ENCODE measurements at regions not wholly inside any gene's neighbourhood (a gene's known extent, or its start where the extent isn't known, plus 50 kb on each side); places are given as distances from the start of the nearest gene placed in this dataset.
"Not testable (repeated sequence)": the region's sequence is repeated elsewhere in the genome, so short reads cannot be mapped to it uniquely, and the experiment has no call there.

DNA sequence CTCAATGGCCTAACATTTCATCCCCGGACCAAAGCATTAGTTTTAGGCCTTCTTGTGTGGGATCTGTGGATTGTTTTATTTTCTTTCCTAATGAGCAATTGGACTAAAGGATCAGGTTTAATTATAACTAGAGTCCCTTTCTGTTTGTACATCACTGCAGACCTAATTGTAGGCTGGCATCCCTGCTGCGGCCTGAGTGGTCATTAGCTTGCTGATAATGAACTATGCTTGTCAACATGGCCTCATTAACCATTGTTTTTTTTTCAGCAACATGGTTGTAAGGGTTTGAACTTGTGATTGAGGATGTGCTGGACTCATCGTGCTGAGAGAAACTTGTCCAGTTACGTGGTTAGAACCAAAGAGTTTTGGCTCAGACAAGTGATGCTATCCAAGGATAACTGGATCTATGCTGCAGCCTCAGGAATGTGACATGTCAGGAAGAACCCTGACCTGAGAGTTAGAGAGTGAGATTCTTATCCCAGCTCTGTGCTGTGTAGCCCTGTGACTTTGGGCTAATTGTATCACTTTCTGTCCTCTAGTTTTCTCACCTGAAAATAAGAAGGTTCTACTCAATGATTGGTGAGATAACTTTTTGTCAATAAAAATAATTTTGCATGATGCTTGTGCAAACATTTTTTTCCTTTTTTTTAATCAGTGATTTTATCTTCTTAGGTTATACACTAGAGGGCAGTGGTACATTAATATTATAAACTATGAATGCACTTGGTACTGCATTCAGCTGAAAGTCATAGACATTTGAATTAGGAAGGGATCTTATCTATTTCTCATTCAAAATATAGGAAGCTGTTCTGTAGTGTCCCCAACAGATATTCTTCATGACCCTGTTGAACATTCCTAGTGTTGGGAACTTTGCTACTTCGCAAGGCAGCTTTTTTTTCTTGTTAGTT, 140.9 kb downstream of the RNF144B start:
- no peak for DNase-seq (ENCODE audit: low read depth)

- no peak for DNase-seq (ENCODE audit: low read depth)
Measured at GRCh38 chr6:18530201-18530600, 143.1 kb downstream of the RNF144B start.

DNA sequence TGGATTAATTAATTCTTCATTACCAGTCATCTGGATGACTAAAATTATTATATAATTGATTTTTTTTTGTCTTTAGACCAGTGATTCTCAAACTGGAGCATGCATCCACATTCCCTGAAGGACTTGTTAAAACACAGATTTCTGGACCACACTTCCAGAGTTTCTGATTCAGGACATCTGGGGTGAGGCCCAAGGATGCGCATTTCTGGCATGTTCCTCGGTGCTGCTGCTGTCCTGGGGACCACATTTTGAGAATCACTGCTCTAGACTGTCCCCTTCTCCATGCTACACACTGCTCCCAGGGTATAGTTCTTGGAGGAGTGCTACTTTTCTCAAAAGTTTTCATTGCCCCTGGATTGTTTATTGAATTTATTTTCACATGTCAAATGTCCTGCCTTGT, 145.0 kb downstream of the RNF144B start:
- DNase-seq (ENCODE audit: low read depth) = no peak

DNA sequence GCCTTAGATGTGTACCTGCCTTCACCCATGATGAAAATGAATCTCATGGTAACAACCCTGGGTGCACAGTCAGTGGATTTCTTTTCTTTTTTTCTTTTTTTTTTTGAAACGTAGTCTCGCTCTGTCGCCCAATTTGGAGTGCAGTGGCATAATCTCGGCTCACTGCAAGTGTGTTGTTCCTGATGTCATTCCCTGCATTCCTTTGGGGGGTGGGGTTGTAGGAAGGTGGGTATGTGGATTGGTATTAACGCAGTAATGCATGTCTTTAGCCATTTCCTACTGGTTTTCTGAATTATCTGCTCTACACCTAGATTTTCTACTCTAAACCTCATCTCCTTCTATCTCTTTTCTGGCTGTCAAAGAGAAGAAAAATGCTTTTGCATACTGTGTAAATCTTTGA, 146.6 kb downstream of the RNF144B start:
- no peak for DNase-seq (ENCODE audit: low read depth)

DNA sequence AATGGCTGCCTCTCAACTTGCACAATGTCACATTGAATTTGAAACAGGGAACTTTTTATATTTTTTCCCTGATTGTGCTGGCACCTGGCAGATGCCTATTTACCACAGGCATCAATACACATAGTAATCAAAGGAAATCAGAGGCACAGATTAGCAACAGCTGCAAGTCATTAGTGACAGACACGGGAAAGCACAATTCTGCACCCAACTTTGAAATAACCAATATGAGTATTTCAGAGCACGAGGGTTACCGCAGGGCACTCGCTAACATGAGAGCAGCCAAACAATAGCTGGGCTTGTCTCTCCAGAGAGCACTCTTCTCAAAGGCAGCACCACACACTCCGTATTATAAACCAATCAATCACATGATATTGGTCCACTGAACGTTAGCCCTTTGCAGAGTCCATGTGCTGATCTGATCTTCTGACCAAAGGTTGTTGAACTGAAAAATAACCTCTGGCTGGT, 149.5 kb downstream of the RNF144B start:
- no peak for DNase-seq (ENCODE audit: low read depth)

DNA sequence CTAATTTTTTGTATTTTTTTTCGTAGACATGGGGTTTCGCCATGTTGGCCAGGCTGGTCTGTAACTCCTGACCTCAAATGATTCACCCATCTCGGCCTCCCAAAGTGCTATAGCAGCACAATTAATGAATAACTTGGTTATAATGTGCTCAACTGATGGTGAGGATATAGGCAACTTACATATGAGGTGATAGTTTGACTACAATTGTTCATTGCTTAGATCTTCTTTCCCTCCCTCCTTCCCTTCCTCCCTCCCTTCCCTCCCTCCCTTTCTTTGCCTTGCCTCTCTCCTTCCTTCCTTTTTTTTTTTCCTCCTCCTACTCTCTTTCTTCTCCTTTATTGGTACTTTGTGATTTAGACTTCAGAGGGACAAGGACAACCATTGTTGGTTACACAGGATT, 151.2 kb downstream of the RNF144B start:
- DNase-seq (ENCODE audit: low read depth) = no peak

DNA sequence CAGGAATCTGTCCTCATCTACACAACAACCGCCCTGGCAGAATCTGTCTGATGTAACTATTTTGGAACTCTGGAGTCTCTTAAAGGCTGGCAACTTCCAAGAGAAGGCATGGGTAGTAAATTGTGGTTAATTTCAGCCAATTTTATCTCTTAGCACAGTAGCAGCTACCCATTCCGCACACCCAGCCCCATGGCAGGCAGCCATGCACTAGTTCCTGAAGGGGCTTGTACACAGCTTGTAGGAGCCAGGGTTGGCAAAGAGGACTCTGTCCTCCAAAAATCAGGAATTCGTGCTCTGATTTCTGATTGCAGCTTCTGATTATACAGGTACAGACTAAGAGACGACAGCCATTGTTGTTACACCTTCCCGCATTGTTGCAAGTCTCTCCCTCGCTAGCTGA, 155.9 kb downstream of the RNF144B start:
- DNase-seq (ENCODE audit: low read depth) = no peak

DNA sequence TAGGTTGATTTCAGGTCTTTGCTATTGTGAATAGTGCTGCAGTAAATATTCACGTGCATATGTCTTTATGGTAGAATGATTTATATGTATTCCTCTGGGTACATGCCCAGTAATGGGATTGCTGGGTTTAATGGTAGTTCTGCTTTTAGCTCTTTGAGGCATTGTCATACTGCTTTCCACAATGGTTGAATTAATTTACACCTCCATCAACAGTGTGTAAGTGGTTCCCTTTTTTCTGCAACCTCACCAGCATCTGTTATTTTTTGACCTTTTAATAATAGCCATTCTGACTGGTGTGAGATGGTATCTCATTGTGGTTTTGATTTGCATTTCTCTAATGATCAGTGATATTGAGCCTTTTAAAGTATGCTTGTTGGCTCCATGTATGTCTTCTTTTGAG, 158.0 kb downstream of the RNF144B start:
- not testable (repeated sequence) for DNase-seq (ENCODE audit: low read depth)

DNA sequence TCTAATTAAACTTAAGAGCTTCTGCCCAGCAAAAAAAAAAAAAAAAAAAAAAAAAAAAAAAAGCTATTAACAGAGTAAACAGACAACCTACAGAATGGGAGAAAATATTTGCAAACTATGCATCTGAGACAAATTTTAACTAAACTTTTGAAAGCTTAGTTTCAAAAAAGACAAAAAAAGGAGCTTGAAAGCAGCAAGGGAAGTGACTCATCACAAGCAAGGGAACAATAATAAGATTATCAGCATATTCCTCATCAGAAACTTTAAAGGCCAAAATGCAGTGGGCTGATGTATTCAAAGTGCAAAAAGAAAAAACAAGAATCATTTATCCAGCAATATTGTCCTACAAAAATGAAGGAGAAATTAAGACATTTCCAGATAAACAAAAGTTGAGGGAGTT, 158.6 kb downstream of the RNF144B start:
- DNase-seq (ENCODE audit: low read depth) = no peak

- DNase-seq (ENCODE audit: low read depth) = no peak
Measured at GRCh38 chr6:18550119-18550518, 163.0 kb downstream of the RNF144B start.

DNA sequence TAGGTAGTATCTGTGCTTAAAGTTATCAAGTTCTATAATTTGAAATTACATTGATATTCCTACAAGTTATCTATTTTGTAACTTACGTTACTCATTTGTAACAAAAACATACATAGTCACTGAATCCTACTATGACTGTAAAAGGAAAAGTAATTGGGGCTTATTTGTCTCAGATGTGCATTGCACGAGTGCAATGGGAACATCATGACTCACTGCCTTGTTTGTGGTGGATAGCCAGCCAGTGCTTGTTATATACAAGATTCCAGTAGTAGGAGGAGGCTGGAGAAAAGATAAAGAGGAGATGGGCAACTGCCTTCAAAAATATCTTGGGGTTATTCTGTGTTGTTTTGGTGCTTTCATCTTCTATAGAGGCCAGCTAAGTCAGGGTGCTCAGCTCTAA, 164.1 kb downstream of the RNF144B start:
- no peak for DNase-seq (ENCODE audit: low read depth)

GRCh38 chr6:18555750-18556149, 168.6 kb downstream of the RNF144B start:
- DNase-seq (ENCODE audit: low read depth) = no peak

DNA sequence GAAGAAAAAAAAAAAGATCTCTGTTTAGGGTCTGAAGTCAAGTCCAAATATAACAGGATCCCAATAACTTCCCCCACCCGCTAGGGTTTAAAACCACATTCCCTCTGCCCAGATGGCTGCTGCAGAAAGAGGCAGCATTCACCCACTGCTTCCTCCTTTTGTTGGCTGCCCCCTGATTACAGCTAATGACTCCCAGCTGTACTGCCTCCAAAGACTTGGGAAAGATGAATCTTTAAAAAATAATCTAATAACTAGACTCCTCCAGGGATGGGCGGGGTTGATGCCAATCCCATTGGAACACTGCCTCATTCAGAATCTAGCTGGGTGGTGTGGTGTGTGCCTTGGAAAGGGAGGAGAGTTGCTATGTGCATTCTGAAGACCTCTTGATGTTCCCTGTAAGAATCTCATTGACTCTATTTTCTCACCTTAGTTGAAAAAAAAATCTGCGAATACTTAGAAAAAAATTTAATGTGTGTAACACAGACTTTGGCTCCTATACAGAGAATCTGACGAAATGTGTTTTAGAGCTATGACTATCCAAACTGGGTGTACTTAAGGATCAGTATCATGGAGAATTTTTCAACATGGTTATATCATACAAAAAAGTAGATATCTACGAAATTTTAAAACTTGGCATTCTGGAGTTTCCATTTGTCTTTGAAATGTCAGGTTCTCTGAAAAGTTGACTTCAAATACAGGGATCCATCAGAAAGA, 174.0 kb downstream of the RNF144B start:
- DNase-seq (ENCODE audit: low read depth) = no peak

DNA sequence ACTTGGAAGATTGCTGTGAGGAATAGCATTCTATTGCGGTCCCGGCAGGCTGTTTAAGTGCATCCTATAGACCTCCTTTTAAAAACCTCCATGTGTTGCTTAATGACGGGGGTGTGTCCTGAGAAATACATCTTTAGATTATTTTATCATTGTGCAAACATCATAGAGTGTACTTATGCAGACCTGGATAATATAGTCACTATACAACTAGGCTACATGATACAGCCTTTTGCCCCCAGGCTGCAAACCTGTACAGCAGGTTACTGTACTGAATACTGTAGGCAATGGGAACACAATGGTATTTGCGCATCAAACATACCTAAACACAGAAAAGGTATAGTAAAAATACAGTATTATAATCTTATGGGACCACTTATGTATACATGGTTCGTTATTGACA, 175.6 kb downstream of the RNF144B start:
- DNase-seq (ENCODE audit: low read depth) = no peak

- DNase-seq (ENCODE audit: low read depth) = no peak
Measured at GRCh38 chr6:18564775-18565174, 177.6 kb downstream of the RNF144B start.

DNA sequence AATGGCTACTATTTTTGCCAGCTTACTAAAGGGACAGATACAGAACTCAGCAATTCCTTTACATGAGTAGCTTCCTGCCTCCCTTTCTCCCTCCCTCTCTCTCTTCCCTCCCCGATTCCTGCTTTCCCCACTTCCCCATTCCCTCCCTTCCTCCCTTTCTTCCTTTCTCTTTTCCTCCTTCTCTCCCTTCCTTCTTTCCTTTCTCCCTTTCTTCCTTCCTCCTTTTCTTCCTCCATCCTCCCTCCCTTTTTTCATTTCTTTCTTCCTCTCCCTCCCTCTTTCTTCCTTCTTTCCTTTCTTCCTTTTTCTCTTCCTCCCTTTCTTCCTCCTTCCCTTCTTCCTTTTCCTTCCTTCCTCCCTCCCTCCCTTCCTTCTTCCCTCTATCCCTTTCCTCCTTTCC, 178.1 kb downstream of the RNF144B start:
- DNase-seq (ENCODE audit: low read depth) = no peak

DNA sequence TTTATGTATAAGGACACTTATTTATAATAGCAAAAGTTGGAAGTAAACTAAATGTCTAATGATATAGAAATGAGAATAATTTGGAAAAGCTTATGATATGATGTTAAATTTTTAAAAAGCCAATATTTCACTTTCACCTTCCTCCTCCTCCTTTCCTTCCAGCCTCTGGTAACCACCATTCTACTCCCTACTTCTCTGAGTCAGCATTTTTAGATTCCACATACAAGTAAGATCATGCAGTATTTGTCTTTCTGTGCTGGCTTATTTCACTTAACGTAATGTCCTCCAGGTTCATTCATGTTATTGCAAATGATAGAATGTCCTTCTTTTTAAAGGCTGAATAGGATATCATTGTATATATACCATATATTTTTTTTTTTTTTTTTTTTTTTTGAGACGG, 180.2 kb downstream of the RNF144B start:
- DNase-seq (ENCODE audit: low read depth) = no peak

GRCh38 chr6:18577491-18577890, 190.3 kb downstream of the RNF144B start:
- no peak for DNase-seq (ENCODE audit: low read depth)

GRCh38 chr6:18579166-18579565, 192.0 kb downstream of the RNF144B start:
- no peak for DNase-seq (ENCODE audit: low read depth)

DNA sequence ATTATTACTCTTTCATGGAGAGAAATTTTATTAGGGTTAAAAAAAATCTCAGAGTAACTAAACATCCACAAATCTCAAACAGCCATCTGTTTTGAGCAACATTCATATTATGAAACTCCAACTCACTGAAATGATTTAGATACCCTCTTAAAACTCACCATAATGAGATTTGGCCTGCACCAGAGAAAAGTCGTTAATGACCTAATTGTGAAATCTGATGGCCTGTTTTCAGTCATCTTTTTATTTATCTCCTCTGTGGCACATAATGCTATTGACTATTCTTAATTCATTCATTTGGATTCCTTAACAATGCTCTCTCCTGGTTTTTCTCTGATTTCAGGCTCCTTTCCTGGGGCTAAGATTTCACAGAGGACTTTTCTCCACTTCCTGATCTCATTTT, 192.7 kb downstream of the RNF144B start:
- DNase-seq (ENCODE audit: low read depth) = no peak

- no peak for DNase-seq (ENCODE audit: low read depth)
Measured at GRCh38 chr6:18584372-18584771, 197.2 kb downstream of the RNF144B start.

GRCh38 chr6:18585032-18585573, 198.0 kb downstream of the RNF144B start:
- DNase-seq (ENCODE audit: low read depth) = no peak

DNA sequence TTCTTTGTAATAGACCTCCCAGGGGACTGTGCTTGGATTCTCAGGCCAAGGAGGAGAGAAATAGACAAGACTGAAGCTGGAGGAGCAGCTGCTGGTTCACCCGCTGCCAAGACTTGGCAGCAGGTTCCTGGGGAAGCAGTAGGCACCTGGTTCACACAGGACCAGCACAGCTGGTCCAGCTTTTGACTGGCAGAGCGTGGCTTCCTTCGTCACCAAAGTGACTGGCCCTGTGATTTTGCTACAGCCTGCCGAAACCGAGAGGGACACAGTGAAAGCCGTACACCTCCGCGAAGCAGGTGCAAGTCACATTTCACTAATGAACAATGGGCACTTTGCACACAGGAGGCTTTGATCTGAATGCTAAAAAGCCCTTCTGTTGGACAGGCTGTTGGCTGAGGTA, 199.0 kb downstream of the RNF144B start:
- no peak for DNase-seq (ENCODE audit: low read depth)
